22Rv1 (cell line): ENCODE measurements at regions not wholly inside any gene's neighbourhood (a gene's known extent, or its start where the extent isn't known, plus 50 kb on each side); places are given as distances from the start of the nearest gene placed in this dataset.

Source experiments
- H3K27ac ChIP-seq: fragments of 450-650 bp; 2 replicates; pipeline ENCODE4 v1.5.1; 2017
- ZFX ChIP-seq: fragments of 450-650 bp; IDR thresholded peaks from 2 replicates; pipeline ENCODE4 v1.6.1; 2017; ENCODE audit warnings: antibody characterized with exemption, borderline replicate concordance
- TF ChIP-seq, protein P1 (sequence below): fragments of 450-650 bp; IDR thresholded peaks from 2 replicates; pipeline ENCODE4 v1.5.1; 2017; ENCODE audit warnings: mild to moderate bottlenecking

DNA sequence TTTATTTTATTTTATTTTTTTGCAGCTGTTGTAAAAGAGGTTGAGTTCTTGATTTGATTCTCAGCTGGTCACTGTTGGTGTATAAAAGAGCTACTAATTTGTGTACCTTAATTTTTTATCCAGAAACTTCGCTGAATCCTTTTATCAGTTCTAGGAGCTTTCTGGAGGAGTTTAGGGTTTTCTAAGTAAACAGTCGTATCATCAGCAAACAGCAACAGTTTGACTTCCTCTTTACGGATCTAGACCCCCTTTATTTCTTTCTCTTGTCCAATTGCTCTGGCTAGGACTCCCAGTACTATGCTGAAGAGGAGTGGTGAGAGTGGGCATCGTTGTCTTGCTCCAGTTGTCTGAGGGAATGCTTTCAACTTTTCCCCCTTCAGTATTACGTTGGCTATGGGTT is 165.8 kb upstream of the KCNMB2 start:
- no peak for TF ChIP-seq ZFX
- TF ChIP-seq, protein P1, sequence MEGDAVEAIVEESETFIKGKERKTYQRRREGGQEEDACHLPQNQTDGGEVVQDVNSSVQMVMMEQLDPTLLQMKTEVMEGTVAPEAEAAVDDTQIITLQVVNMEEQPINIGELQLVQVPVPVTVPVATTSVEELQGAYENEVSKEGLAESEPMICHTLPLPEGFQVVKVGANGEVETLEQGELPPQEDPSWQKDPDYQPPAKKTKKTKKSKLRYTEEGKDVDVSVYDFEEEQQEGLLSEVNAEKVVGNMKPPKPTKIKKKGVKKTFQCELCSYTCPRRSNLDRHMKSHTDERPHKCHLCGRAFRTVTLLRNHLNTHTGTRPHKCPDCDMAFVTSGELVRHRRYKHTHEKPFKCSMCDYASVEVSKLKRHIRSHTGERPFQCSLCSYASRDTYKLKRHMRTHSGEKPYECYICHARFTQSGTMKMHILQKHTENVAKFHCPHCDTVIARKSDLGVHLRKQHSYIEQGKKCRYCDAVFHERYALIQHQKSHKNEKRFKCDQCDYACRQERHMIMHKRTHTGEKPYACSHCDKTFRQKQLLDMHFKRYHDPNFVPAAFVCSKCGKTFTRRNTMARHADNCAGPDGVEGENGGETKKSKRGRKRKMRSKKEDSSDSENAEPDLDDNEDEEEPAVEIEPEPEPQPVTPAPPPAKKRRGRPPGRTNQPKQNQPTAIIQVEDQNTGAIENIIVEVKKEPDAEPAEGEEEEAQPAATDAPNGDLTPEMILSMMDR, result no peak
- no peak overlapping the region for H3K27ac ChIP-seq

DNA sequence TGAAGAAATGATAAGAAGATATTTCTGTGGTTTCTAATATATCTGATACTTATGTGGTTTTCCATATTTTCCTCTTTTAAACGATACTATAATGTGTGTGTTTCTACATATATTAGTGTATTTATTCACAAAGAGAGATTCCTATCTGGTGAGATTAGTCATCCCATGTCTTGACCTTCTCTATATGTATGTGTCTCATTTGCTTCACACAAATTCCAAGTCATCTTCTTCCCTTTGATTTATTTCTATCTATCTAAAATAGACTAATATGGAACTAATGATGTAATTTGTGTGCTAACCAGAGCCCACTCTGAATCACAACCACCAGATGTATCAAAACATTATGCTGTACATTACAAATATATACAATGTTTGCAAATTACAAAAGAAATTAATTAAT is 154.7 kb upstream of the KCNMB2 start:
- TF ChIP-seq, protein P1, result no peak
- no peak for TF ChIP-seq ZFX
- H3K27ac ChIP-seq, result no peak overlapping the region

DNA sequence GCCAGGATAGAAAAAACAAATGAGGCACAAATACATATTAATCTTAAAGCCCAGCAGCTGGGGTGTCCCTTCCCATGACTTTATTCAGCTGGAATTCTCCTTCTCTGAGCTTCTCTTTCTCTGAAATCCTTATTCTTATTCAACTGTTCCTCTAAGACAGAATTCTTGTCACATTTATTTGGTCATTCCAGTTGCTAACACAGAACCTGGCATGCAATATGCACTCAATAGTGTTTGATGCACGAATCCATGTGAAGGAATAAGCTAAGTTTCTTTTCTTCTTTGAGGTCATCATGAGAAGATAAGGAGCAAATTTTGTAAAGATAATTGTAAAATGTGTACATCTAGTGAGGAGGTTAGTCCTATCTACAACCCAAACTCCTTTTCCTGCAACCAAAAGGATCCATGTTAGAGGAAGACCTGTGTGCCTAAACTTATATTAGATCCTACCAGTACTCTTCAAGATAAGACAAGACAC is 154.2 kb upstream of the KCNMB2 start:
- H3K27ac ChIP-seq, result no peak overlapping the region
- no peak for TF ChIP-seq ZFX
- TF ChIP-seq, protein P1, result no peak

DNA sequence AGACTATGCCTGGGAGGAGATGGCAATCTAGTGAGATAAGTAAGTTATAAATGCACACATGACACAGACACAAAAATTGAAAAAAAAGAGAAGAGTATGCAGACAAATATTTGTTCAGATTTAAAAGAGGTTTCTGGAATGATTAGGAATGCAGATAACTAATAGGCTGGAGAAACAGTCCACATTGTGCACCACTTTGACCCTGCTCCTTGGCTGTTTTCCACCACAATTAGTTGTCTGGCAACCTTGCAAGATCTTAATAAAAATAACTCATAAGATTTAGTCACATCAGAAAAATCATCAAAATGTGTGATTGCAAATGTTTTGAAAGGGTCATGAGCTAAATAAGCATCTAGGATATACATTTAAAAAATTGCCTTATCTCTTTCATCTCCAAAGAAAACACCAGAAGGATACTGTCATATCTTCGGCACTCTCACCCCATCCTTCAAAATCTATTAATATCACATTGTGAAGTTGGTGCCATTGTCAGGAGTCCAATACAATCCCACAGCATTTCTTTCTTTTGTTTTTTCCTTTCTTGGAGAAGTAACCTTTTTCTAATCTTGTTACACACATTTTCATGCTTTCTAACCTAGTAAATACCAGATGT is 153.7 kb upstream of the KCNMB2 start:
- TF ChIP-seq, protein P1, result no peak
- no peak for TF ChIP-seq ZFX
- no peak overlapping the region for H3K27ac ChIP-seq

DNA sequence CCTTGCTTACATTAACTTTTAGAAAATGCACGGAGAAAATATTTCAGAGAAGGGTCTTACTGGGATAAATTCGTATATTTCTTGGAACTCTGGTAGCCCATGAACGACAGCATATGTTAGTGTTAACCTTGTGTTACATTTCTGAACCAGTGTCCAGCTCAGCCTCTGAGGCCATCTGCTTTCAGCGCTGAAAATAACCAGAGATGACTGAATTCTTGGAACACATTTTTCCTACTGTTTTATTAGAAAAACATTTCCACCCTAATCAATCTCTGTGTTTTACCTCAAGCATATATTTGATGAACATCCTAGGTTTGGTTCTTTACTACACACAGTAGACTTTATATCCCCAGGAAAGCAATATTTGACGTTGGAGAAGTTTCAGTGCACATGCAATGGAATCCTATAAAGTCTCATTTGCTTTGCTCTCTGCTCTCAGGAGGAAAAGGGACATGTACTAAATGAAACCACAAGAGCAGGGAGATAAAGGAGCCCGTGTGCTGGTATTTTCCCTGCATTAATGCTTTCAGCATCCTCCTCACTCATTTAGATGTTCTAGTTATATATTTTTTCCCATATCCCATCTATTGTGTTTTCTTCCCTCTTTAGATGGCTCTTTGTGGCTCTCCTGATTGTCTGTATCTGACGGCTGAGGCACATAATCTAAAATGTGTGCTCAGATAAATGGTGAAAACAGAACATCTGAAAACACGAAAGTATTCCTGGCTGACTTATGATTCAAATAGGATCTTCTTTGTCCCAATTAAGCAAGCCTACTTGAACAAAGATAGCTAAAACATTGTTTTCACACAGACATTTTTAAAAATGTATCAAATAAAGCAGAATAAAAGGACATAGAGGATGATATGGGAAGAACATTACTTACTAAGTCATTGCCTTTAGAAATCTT is 151.7 kb upstream of the KCNMB2 start:
- no peak overlapping the region; the same call in 1 of the 2 replicates for H3K27ac ChIP-seq
- TF ChIP-seq ZFX, result no peak
- TF ChIP-seq, protein P1, result no peak

DNA sequence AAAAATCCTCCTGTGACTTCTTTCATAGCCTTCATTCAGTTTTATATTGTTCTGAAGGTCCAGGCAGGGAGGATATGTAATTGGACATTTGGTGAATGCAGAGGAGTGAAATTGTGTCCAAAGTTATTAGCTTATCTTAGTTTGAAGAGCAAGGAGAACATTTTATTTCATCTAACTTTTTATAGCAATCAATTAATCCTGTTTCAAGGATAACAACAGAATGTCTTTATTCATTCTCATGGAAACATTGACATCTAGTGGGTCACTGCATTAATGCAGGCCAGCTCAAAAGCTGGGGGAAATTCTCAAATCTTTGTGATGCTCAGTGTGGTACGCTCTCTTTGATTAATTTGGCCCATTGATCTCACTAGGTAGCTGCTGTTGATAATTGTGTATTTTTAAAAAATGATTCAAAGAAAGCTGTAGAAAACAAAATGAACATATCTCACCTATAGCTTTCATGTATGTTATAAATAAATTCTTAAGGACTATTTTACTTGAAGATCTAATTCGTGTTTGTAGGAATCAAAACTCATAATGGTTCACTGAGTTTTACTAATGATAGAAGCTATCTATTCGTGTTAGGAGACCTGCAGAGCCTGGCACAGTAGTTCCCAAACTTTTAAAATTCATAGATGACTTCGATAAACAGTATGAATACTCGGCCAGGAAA is 150.8 kb upstream of the KCNMB2 start:
- no peak for TF ChIP-seq ZFX
- TF ChIP-seq, protein P1, result peak; percentile 79
- H3K27ac ChIP-seq, result no peak overlapping the region; the same call in 1 of the 2 replicates

DNA sequence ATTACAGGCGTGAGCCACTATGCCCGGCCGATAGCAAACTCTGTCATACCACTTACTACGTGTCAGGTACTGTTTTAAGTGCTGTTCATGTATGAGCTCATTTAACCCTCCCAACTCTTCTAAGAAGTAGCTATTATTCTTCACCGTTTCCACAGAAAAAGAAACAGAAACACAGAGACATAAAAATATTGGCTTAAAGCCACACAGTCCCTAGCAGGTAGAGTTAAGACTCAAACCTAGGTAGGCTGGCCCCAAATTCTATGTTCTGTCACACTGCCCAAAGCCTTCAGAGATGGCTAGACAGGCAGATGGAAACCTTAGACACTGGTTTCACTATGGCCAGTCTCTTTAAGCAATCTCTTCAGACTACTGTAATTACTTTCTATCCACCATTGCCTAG is 149.8 kb upstream of the KCNMB2 start:
- no peak for TF ChIP-seq ZFX
- TF ChIP-seq, protein P1, result no peak
- no peak overlapping the region for H3K27ac ChIP-seq
